GM10266 (cell line): ENCODE measurements at regions not wholly inside any gene's neighbourhood (a gene's known extent, or its start where the extent isn't known, plus 50 kb on each side); places are given as distances from the start of the nearest gene placed in this dataset.

Source experiments
- DNase-seq: peaks from one replicate; pipeline ENCODE4 v3.0.0; 2012; ENCODE audit errors: extremely low spot score
- TF ChIP-seq, protein P1 (sequence below): IDR thresholded peaks from 2 replicates; pipeline ENCODE4 v1.5.1; 2012; ENCODE audit warnings: mild to moderate bottlenecking, low read depth; ENCODE audit not compliant: control insufficient read depth, insufficient read depth; ENCODE audit errors: missing control alignments

DNA sequence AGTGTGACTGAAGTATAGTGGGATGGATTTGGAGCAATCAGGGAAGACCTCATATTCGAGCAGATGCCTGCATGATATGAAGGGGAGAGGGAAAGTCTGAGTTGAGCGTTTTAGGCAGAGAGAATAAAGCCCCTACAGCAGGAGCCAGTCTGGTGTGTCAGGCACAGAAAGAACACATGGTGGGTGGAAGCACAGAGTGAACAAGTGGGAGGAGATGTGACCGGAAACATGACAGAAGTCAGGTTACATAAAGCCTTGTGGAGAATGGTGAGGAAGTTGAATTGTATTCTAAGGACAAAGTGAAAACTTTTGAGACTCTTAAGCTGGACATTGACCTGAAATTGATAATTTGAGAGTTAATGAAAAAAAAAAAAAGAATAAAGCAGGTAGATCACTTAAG is 541.0 kb downstream of the PLOD2 start:
- no peak for DNase-seq
- TF ChIP-seq, protein P1, sequence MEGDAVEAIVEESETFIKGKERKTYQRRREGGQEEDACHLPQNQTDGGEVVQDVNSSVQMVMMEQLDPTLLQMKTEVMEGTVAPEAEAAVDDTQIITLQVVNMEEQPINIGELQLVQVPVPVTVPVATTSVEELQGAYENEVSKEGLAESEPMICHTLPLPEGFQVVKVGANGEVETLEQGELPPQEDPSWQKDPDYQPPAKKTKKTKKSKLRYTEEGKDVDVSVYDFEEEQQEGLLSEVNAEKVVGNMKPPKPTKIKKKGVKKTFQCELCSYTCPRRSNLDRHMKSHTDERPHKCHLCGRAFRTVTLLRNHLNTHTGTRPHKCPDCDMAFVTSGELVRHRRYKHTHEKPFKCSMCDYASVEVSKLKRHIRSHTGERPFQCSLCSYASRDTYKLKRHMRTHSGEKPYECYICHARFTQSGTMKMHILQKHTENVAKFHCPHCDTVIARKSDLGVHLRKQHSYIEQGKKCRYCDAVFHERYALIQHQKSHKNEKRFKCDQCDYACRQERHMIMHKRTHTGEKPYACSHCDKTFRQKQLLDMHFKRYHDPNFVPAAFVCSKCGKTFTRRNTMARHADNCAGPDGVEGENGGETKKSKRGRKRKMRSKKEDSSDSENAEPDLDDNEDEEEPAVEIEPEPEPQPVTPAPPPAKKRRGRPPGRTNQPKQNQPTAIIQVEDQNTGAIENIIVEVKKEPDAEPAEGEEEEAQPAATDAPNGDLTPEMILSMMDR: no peak

DNA sequence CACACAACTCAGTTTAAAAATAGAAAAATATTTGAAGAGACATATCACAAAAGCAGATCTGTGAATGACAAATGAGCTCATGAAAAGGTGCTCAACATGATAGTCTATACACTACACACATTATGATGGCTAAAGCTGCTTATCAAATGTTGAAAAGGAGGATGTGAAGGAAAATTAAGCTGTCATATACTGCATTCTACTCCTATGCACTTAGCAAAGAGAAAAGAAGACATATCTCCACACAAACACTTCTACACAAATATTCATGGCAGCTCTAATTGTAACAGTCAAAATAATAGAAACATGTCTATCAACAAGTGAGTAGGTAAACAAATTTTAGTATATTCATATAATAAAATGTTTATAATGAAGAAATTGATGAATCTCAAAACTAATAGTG is 540.5 kb downstream of the PLOD2 start:
- TF ChIP-seq, protein P1: no peak
- DNase-seq: no peak

DNA sequence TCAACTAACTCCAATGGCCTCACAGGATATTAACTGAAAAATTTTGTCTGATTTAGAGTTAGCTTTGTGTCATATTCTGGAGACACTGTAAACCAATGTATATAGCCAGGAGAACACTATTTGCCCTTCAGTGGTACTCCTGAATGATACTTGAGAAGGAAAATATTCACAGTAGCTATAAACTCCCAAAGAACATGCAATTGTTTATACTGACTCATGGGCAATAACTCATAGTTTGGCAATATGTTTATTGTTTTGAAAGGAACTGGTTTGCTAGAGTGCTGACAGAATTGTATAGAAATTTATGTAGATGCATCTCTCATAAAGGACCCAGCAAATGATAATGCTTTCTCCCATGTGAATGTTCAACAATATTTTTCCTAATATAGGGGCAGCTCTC is 537.6 kb downstream of the PLOD2 start:
- TF ChIP-seq, protein P1: no peak
- no peak for DNase-seq

DNA sequence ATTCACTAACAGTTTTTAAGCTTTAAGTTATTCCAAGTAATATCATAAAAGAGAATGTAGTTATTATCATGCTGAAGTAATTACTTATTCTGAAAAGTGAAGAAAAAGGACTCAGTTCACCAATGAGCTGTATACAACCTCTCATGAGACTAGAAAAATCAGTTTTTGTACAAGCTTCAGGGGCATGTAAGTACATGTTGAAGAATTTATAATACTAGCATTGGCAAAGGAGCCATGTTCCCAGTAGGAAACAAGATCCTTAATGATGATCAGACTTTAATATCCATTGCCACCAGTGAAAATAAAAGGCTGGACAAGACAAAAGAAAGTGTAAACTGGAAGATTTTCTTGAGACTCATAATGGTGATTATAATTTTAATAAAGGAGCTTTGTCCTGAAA is 532.8 kb downstream of the PLOD2 start:
- no peak for DNase-seq
- TF ChIP-seq, protein P1: no peak

DNA sequence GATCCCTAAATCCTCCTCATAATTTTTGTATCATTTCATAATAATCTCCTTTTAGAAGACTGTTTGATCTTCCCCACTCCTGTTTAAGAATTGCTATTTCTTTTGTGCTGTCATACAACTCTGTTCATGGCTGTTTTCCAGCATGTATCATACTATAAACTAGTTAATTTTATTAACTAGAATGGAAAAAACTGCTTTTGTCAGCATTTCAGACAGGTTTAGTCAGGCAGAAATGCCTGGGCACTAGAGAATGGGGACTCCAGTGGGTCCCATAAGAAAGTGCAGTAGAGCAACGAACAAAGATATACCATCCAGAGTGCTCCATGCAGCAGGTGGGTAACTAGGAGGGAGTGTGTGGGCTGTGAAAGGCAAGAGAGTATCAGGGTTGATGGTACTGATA is 523.9 kb downstream of the PLOD2 start:
- TF ChIP-seq, protein P1: no peak
- DNase-seq: no peak

DNA sequence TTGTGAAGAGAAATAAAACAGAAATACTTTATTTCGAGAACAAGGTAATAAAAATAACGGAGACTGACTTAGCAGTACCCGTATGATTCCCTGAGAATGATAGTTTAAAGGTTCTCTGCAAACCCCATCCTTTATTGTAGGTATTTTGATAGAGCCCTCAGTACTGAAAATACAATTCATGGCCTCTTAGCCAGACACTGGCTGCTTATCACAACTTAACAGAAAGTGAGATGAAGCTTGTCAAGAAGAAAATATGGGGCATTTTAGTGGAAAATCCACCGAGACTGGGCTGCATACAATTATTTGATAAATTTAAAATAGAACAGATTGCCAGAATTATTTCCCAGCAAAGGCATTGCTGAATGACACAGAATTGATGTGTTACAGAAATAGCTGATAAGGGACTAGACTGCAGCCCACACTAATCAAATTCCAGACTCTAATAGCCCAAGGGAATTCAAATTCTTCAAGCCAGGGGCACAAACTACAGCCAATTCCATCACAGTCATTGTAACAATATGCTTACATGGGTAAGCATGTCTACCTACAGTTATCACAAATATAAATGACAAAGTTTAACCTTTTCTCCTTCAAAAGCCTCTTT is 521.9 kb downstream of the PLOD2 start:
- DNase-seq: no peak
- TF ChIP-seq, protein P1: no peak

DNA sequence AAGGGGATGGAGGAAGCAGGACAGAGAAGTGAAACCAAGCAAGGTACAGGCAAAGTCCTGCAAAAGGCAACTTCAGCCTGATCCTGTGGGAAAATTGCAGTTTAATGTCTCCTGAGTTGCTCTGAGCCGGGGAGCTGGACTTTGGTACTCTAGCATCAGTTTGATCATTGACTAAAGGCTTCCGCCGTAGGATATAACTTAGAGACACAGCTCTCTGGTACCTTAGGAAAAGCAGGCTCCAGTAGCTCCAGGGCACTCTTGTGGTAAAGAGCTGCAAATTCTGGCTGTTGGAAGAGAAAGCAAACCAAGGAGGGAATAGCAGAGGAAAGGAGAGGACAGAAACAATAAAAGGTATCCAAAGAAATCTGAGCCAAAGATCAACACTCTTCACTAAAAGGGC is 521.1 kb downstream of the PLOD2 start:
- no peak for DNase-seq
- TF ChIP-seq, protein P1: no peak
